ENCODE measurements at regions not wholly inside any gene's neighbourhood (a gene's known extent, or its start where the extent isn't known, plus 50 kb on each side); places are given as distances from the start of the nearest gene placed in this dataset.

- Histone ChIP-seq H3K4me2 (no peak overlapping the region), H3K27me3 (ENCODE audit: insufficient read depth) (no peaks in the 10 kb centered on the region), H3K79me2 (replicated peaks; ENCODE audit: insufficient read depth) (no peaks in the 10 kb centered on the region), H3F3A (replicated peaks; ENCODE audit: low read depth) (no peaks in the 10 kb centered on the region), H4K20me1 (replicated peaks; ENCODE audit: insufficient read depth) (no peaks in the 10 kb centered on the region), H3K27ac (ENCODE audit: low read depth) (no peak overlapping the region), H3K4me3 (no peak overlapping the region), H3K9me2 (ENCODE audit: insufficient read depth) (no peaks in the 10 kb centered on the region), H3K4me1 (ENCODE audit: insufficient read depth) (no peaks in the 10 kb centered on the region), H3K36me3 (ENCODE audit: insufficient read depth) (no peaks in the 10 kb centered on the region), H2AFZ (no peak overlapping the region)
- TF ChIP-seq, protein P1, sequence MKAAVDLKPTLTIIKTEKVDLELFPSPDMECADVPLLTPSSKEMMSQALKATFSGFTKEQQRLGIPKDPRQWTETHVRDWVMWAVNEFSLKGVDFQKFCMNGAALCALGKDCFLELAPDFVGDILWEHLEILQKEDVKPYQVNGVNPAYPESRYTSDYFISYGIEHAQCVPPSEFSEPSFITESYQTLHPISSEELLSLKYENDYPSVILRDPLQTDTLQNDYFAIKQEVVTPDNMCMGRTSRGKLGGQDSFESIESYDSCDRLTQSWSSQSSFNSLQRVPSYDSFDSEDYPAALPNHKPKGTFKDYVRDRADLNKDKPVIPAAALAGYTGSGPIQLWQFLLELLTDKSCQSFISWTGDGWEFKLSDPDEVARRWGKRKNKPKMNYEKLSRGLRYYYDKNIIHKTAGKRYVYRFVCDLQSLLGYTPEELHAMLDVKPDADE (IDR thresholded peaks at IDR 0.05) = no peak
- TF ChIP-seq STAT1 (IDR thresholded peaks at IDR 0.05; ENCODE audit: unreplicated experiment) (no peak), CREB1 (CRISPR knock-in tag; IDR thresholded peaks at IDR 0.05; ENCODE audit: low read depth) (no peak)
- Mint-ChIP-seq H3K27ac (no peak overlapping the region), H3K9me3 (peaks cover 2% of the 10 kb centered on the region; the same call in 1 of the 3 replicates), H3K36me3 (ENCODE audit: low read depth) (peaks cover 6% of the 10 kb centered on the region; the same call in 1 of the 3 replicates), H3K27me3 (ENCODE audit: insufficient read depth, low read depth, poor library complexity) (peaks cover 2% of the 10 kb centered on the region), H3K4me3 (no peak overlapping the region), H3K4me1 (peaks cover 4% of the 10 kb centered on the region; the same call in 1 of the 3 replicates)
- DNase-seq (ENCODE audit: low spot score) = no peak
- no peak for ATAC-seq
These were observed 216.5 kb downstream of the GPD2 start for GRCh38 chr2:156652691-156653090.

DNA sequence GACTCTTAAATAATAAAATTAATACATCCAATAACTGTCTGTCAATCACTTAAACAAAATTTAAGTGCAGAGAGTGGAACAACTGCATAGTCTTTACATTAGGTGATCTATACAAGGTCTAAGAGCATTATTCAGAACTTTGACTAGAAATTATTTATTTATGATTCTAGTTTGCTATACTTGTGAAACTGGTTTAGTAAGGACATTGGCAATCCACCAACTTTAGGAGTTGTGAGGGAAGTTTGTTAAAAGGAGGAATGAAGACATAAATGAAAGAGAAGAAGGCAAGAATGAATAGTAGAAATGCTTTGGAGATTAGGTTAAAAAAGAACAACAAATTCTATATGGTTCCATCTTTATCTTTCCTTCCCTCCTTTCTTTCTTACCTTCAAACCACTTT is 217.5 kb downstream of the GPD2 start:
- Histone ChIP-seq H4K20me1 (replicated peaks; ENCODE audit: insufficient read depth) (no peaks in the 10 kb centered on the region), H3K36me3 (ENCODE audit: insufficient read depth) (no peaks in the 10 kb centered on the region), H3K4me3 (no peak overlapping the region), H3K27me3 (ENCODE audit: insufficient read depth) (no peaks in the 10 kb centered on the region), H3F3A (replicated peaks; ENCODE audit: low read depth) (no peaks in the 10 kb centered on the region), H3K4me1 (ENCODE audit: insufficient read depth) (no peaks in the 10 kb centered on the region), H3K9me2 (ENCODE audit: insufficient read depth) (no peaks in the 10 kb centered on the region), H3K27ac (ENCODE audit: low read depth) (no peak overlapping the region), H2AFZ (no peak overlapping the region), H3K4me2 (no peak overlapping the region), H3K79me2 (replicated peaks; ENCODE audit: insufficient read depth) (no peaks in the 10 kb centered on the region)
- H3K27ac Mint-ChIP-seq = no peak overlapping the region
- H3K36me3 Mint-ChIP-seq (ENCODE audit: low read depth) = peaks cover 6% of the 10 kb centered on the region; the same call in 1 of the 3 replicates
- H3K4me1 Mint-ChIP-seq = peaks cover 2% of the 10 kb centered on the region; the same call in 1 of the 3 replicates
- peaks cover 2% of the 10 kb centered on the region for H3K27me3 Mint-ChIP-seq (ENCODE audit: insufficient read depth, low read depth, poor library complexity)
- no peak overlapping the region for H3K4me3 Mint-ChIP-seq
- DNase-seq (ENCODE audit: low spot score) (no peak), ATAC-seq (no peak)
- H3K9me3 Mint-ChIP-seq = peaks cover 2% of the 10 kb centered on the region; the same call in 1 of the 3 replicates
- TF ChIP-seq, protein P2, sequence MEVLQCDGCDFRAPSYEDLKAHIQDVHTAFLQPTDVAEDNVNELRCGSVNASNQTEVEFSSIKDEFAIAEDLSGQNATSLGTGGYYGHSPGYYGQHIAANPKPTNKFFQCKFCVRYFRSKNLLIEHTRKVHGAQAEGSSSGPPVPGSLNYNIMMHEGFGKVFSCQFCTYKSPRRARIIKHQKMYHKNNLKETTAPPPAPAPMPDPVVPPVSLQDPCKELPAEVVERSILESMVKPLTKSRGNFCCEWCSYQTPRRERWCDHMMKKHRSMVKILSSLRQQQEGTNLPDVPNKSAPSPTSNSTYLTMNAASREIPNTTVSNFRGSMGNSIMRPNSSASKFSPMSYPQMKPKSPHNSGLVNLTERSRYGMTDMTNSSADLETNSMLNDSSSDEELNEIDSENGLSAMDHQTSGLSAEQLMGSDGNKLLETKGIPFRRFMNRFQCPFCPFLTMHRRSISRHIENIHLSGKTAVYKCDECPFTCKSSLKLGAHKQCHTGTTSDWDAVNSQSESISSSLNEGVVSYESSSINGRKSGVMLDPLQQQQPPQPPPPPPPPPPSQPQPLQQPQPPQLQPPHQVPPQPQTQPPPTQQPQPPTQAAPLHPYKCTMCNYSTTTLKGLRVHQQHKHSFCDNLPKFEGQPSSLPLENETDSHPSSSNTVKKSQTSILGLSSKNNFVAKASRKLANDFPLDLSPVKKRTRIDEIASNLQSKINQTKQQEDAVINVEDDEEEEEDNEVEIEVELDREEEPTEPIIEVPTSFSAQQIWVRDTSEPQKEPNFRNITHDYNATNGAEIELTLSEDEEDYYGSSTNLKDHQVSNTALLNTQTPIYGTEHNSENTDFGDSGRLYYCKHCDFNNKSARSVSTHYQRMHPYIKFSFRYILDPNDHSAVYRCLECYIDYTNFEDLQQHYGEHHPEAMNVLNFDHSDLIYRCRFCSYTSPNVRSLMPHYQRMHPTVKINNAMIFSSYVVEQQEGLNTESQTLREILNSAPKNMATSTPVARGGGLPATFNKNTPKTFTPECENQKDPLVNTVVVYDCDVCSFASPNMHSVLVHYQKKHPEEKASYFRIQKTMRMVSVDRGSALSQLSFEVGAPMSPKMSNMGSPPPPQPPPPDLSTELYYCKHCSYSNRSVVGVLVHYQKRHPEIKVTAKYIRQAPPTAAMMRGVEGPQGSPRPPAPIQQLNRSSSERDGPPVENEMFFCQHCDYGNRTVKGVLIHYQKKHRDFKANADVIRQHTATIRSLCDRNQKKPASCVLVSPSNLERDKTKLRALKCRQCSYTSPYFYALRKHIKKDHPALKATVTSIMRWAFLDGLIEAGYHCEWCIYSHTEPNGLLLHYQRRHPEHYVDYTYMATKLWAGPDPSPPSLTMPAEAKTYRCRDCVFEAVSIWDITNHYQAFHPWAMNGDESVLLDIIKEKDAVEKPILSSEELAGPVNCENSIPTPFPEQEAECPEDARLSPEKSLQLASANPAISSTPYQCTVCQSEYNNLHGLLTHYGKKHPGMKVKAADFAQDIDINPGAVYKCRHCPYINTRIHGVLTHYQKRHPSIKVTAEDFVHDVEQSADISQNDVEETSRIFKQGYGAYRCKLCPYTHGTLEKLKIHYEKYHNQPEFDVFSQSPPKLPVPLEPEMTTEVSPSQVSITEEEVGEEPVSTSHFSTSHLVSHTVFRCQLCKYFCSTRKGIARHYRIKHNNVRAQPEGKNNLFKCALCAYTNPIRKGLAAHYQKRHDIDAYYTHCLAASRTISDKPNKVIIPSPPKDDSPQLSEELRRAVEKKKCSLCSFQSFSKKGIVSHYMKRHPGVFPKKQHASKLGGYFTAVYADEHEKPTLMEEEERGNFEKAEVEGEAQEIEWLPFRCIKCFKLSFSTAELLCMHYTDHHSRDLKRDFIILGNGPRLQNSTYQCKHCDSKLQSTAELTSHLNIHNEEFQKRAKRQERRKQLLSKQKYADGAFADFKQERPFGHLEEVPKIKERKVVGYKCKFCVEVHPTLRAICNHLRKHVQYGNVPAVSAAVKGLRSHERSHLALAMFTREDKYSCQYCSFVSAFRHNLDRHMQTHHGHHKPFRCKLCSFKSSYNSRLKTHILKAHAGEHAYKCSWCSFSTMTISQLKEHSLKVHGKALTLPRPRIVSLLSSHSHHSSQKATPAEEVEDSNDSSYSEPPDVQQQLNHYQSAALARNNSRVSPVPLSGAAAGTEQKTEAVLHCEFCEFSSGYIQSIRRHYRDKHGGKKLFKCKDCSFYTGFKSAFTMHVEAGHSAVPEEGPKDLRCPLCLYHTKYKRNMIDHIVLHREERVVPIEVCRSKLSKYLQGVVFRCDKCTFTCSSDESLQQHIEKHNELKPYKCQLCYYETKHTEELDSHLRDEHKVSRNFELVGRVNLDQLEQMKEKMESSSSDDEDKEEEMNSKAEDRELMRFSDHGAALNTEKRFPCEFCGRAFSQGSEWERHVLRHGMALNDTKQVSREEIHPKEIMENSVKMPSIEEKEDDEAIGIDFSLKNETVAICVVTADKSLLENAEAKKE (CRISPR knock-in tag; IDR thresholded peaks at IDR 0.05) = no peak
- TF ChIP-seq ZNF114 (CRISPR knock-in tag; IDR thresholded peaks at IDR 0.05) = no peak
- no peak for TF ChIP-seq EZH2 (IDR thresholded peaks at IDR 0.05; ENCODE audit: low read depth, unreplicated experiment)
- no peak for TF ChIP-seq NANOG (IDR thresholded peaks at IDR 0.05; ENCODE audit: borderline replicate concordance)
- TF ChIP-seq, protein P1 (IDR thresholded peaks at IDR 0.05) = no peak
- no peak for TF ChIP-seq POLR2AphosphoS5 (IDR thresholded peaks at IDR 0.05; ENCODE audit: low read depth)
- no peak for TF ChIP-seq EZH2phosphoT487 (IDR thresholded peaks at IDR 0.05; ENCODE audit: unreplicated experiment)
- TF ChIP-seq STAT1 (IDR thresholded peaks at IDR 0.05; ENCODE audit: unreplicated experiment) = no peak
- TF ChIP-seq CTCF (conservative IDR thresholded peaks at IDR 0.05; ENCODE audit: low read depth in 2 of 2) = no peak
- TF ChIP-seq ZNF331 (CRISPR knock-in tag; IDR thresholded peaks at IDR 0.05; ENCODE audit: low read depth) = no peak
- no peak for TF ChIP-seq JUNB (IDR thresholded peaks at IDR 0.05; ENCODE audit: unreplicated experiment)
- no peak for TF ChIP-seq CREB1 (CRISPR knock-in tag; IDR thresholded peaks at IDR 0.05; ENCODE audit: low read depth)
